ENCODE measurements at regions not wholly inside any gene's neighbourhood (a gene's known extent, or its start where the extent isn't known, plus 50 kb on each side); places are given as distances from the start of the nearest gene placed in this dataset.

GRCh38 chr3:94822298-94822697 is 759.4 kb downstream of the NSUN3 start:
- TF ChIP-seq CTCF (IDR thresholded peaks at IDR 0.05; ENCODE audit: insufficient read depth, low read length, poor library complexity, severe bottlenecking) (no peak), EZH2phosphoT487 (conservative IDR thresholded peaks at IDR 0.05; ENCODE audit: low read length) (no peak)
